Naive thymus-derived CD8-positive, alpha-beta T cell (primary cell): ENCODE measurements at regions not wholly inside any gene's neighbourhood (a gene's known extent, or its start where the extent isn't known, plus 50 kb on each side); places are given as distances from the start of the nearest gene placed in this dataset.

ENCODE experiments used
- ATAC-seq, 2 donors: fragments of 150-1000 bp; cut with Tn5 transposase in 1 of 2; sonication (Bioruptor Pico), chemical (Tn5 transposase) in 1 of 2; 1 replicate in 1 of 2; 2 replicates in 1 of 2; pipeline ENCODE4 v1.10.0; 2021; ENCODE audit warnings: mild to moderate bottlenecking in 2 of 2, moderate library complexity in 2 of 2
- POLR2A ChIA-PET: fragments of 350-600 bp; sonication (Branson Sonifier 250); formaldehyde crosslinking; loops from one replicate; lab custom pipeline; 2021; ENCODE audit warnings: antibody characterized with exemption; lab: Charles Lee
- DNase-seq, 10 donors: peaks; one replicate each; pipeline versions ENCODE4 v3.0.0 to v3.0.0-alpha.2; 2020 to 2022
- H3K27ac Mint-ChIP-seq, 10 donors: one replicate each; pipeline ENCODE4 v1.8.0; 2020 to 2022; ENCODE audit warnings: mild to moderate bottlenecking in 10 of 10, mixed read lengths in 10 of 10, moderate library complexity in 4 of 10, inconsistent platforms in 1 of 10
- H3K27me3 Mint-ChIP-seq, 5 donors: one replicate each; pipeline ENCODE4 v1.8.0; 2021 to 2022; ENCODE audit warnings: mixed read lengths in 5 of 5
- H3K36me3 Mint-ChIP-seq, 3 donors: one replicate each; pipeline ENCODE4 v1.8.0; 2020 to 2022; ENCODE audit warnings: mixed read lengths in 3 of 3, mild to moderate bottlenecking in 2 of 3, inconsistent platforms in 1 of 3
- H3K4me1 Mint-ChIP-seq, 4 donors: one replicate each; pipeline ENCODE4 v1.8.0; 2021 to 2022; ENCODE audit warnings: mixed read lengths in 4 of 4
- H3K4me3 Mint-ChIP-seq, 10 donors: one replicate each; pipeline ENCODE4 v1.8.0; 2020 to 2022; ENCODE audit warnings: mild to moderate bottlenecking in 10 of 10, mixed read lengths in 10 of 10, moderate library complexity in 6 of 10, inconsistent platforms in 1 of 10
- H3K9me3 Mint-ChIP-seq, 9 donors: one replicate each; pipeline ENCODE4 v1.8.0; 2020 to 2022; ENCODE audit warnings: mixed read lengths in 9 of 9, mild to moderate bottlenecking in 3 of 9, inconsistent platforms in 1 of 9, moderate library complexity in 1 of 9

DNA sequence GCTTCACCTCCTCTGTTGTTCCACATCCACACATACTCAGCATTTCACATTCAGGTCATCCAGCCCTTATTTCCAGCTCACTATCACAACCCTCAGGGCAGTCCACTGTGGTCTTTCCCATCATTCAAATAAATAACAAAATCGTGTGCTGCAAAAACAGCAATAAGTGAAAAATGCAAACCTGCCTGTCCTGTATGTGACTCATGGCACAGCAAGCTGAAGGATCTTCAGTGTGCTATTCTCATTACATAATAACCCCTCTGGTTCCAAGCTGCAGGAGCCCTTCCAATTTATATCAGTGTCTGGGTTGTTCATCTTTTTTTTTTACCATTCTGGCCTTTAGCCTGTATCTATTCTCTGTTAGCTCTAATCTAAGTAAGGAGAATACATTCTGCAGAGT is 185.3 kb upstream of the UBE2E2 start:
- DNase-seq (no peak), ATAC-seq (no peak)
- Mint-ChIP-seq H3K36me3 (peaks cover 0 to 9% (median 0%) of the 10 kb centered on the region in 3 donors), H3K27me3 (peaks cover 0 to 4% (median 0%) of the 10 kb centered on the region in 5 donors), H3K4me1 (no peaks in the 10 kb centered on the region), H3K4me3 (no peak overlapping the region), H3K27ac (peak overlapping the region in 1 of 10 donors; percentile 42), H3K9me3 (peaks cover 0 to 19% (median 3%) of the 10 kb centered on the region in 9 donors)
- POLR2A ChIA-PET, result no interaction called here

DNA sequence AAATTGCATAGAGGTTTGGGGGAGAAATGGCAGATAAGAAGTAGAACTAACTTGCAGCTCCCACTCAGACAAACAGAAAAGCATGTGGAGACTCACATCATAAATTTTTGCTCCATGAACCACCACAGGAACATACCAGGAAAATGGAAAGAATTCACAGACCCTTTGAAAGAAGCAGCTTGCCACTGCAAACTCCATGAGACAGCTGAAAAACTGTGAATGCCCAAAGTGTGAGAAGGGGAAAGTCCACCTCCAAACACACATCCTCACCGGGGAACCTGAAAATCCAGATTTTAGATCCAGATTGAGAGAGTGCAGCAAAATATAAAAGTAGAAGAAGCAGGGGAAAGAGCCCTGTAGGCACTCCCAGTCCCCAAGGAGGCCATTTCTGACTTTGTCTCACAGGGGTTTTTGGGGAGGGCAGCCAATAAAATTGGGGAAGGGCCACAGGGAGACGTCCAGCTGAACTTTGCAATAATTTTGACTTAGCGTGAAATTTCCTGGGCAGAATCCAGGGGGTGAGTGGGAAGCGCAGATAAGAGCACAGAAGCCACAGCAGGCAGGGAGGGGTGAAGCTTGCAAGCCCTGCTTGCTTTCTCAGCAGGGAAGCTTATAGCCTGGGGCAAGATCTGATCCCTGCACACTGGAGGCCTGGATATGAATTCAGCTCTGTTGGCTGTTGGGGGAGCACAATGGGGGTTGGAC is 183.4 kb upstream of the UBE2E2 start:
- peaks cover 0 to 34% (median 12%) of the 10 kb centered on the region in 9 donors for H3K9me3 Mint-ChIP-seq
- H3K4me3 Mint-ChIP-seq, result no peak overlapping the region
- POLR2A ChIA-PET, result no interaction called here
- no peak for DNase-seq
- H3K36me3 Mint-ChIP-seq, result peaks cover 0 to 18% (median 0%) of the 10 kb centered on the region in 3 donors
- peaks cover 0 to 4% (median 0%) of the 10 kb centered on the region in 5 donors for H3K27me3 Mint-ChIP-seq
- no peak for ATAC-seq
- no peaks in the 10 kb centered on the region for H3K4me1 Mint-ChIP-seq
- H3K27ac Mint-ChIP-seq, result no peak overlapping the region

DNA sequence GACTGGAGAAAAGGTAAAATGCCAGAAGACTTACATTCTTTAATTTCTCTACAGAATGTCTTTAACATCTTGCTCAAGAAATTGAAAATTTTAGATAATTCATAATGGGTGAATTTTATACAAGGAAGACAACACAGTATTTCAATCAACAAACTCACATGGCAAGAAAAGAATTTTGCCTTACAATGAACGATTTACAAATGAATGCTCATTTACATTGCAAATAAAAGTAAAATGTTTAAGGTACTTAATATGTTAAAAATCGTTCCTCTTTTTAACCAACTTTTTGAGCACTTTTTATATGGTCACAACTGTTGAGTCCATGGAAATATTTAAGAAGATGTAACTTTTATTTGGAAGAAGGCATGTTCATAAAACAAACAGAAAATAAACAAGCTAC is 174.8 kb upstream of the UBE2E2 start:
- Mint-ChIP-seq H3K27ac (no peak overlapping the region), H3K4me1 (no peaks in the 10 kb centered on the region), H3K36me3 (peaks cover 0 to 11% (median 2%) of the 10 kb centered on the region in 3 donors), H3K27me3 (peaks cover 0 to 2% (median 0%) of the 10 kb centered on the region in 5 donors), H3K4me3 (no peak overlapping the region), H3K9me3 (peaks cover 8 to 44% (median 20%) of the 10 kb centered on the region in 9 donors)
- ATAC-seq, result no peak
- no peak for DNase-seq
- POLR2A ChIA-PET, result no interaction called here

DNA sequence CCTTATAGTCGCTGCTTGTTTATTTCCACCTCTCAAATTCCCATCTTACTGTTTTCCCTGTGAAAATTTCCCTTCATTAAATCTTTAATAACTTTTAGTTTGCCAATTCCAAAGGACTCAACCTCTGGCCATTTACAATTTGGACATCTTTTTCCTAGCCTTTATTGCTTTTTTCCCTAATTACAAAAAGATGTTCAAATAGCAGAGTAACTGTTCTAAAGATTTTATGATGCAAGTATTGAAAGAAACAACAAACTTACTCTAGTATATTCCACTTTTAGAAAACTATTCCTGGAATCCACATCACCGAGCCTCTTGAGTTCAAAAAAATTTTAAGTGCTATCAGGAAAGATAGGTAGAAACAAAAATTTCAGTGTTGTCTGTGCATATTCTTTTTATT is 174.1 kb upstream of the UBE2E2 start:
- Mint-ChIP-seq H3K4me1 (no peaks in the 10 kb centered on the region), H3K27me3 (no peaks in the 10 kb centered on the region), H3K4me3 (no peak overlapping the region), H3K9me3 (peaks cover 6 to 41% (median 19%) of the 10 kb centered on the region in 9 donors), H3K27ac (no peak overlapping the region), H3K36me3 (peaks cover 0 to 9% (median 2%) of the 10 kb centered on the region in 3 donors)
- ATAC-seq (no peak), DNase-seq (no peak)
- POLR2A ChIA-PET, result no interaction called here

DNA sequence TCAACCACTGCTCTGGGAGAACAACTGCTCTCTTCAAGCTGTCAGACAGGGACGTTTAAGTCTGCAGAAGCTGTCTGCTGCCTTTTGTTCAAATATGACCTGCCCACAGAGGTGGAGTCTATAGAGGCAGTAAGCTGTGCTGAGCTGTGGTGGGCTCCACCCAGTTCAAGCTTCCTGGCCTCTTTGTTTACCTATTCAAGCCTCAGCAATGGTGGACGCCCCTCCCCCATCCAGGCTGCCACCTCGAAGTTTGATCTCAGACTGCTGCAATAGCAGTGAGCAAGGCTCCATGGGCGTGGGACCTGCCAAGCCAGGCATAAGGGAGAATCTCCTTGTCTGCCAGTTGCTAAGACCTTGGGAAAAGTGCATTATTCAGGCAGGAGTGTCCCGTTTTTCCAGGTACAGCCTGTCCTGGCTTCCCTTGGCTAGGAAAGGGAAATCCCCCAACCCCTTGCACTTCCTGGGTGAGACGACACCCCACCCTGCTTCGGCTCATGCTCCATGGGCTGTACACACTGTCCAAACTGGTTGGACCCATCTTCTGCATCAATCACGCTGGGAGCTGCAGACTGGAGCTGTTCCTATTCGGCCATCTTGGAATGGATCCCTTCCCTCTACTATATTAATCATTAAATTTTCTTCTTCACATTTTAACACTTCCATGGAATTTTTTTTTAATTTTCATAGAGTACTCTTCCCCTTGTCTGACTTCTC is 167.0 kb upstream of the UBE2E2 start:
- H3K4me1 Mint-ChIP-seq, result peaks cover 10 to 34% (median 21%) of the 10 kb centered on the region in 4 donors
- POLR2A ChIA-PET, result no interaction called here
- H3K9me3 Mint-ChIP-seq, result peaks cover 3 to 36% (median 19%) of the 10 kb centered on the region in 9 donors
- peak in 9 of 10 donors; percentile 3 to 80 (median 39) for DNase-seq
- peak; percentile 62 to 66 for ATAC-seq
- peak overlapping the region in 4 of 10 donors; percentile 4 to 68 (median 49) for H3K27ac Mint-ChIP-seq
- peak overlapping the region in 6 of 10 donors; percentile 7 to 69 (median 42) for H3K4me3 Mint-ChIP-seq
- H3K27me3 Mint-ChIP-seq, result no peaks in the 10 kb centered on the region
- peaks cover 0 to 9% (median 2%) of the 10 kb centered on the region in 3 donors for H3K36me3 Mint-ChIP-seq

DNA sequence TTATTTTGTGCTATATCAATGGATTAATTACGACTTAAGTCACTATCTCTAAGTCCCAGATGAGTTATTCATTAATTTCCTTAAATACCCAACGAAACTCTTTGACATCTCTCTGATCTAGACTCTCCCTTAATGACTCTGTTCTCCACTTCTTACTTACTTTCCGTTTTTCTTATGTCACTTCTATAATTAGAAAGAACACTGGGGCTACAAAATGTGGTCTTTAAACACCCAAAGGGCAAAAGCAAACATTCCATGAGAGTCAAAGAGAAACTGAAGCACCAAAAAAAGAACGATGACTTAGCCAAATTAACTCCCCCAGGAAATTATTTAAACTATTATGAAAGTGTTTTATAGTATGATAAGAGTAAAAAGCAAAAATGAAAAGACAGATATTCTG is 166.4 kb upstream of the UBE2E2 start:
- ATAC-seq (no peak), DNase-seq (no peak)
- peaks cover 0 to 9% (median 0%) of the 10 kb centered on the region in 3 donors for H3K36me3 Mint-ChIP-seq
- H3K4me1 Mint-ChIP-seq, result peaks cover 10 to 34% (median 21%) of the 10 kb centered on the region in 4 donors
- H3K4me3 Mint-ChIP-seq, result peak overlapping the region in 1 of 10 donors; percentile 9
- peaks cover 3 to 30% (median 16%) of the 10 kb centered on the region in 9 donors for H3K9me3 Mint-ChIP-seq
- POLR2A ChIA-PET, result no interaction called here
- no peak overlapping the region for H3K27ac Mint-ChIP-seq
- no peaks in the 10 kb centered on the region for H3K27me3 Mint-ChIP-seq

DNA sequence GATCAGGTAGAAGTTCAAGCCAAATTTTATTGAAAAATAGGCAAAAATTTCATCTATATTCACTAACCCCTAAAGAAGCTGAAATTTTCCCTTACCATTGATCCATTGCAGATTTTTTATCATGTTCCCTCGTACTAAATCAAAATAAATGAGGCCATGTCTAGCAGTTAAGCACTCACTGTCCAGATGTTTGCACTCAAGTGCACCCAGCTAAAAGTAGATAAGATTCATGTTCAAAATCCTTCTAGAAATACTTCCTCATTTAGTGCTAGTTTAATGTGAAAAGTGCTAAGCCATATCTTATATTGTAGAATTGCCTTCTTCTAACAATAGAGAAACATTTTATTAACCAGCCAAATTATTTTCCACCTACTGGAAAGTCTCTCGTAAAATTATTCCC is 164.7 kb upstream of the UBE2E2 start:
- no peak overlapping the region for H3K4me3 Mint-ChIP-seq
- POLR2A ChIA-PET, result no interaction called here
- H3K4me1 Mint-ChIP-seq, result peaks cover 10 to 34% (median 21%) of the 10 kb centered on the region in 4 donors
- no peak for ATAC-seq
- H3K9me3 Mint-ChIP-seq, result peaks cover 0 to 18% (median 7%) of the 10 kb centered on the region in 9 donors
- peaks cover 0 to 2% (median 0%) of the 10 kb centered on the region in 3 donors for H3K36me3 Mint-ChIP-seq
- no peaks in the 10 kb centered on the region for H3K27me3 Mint-ChIP-seq
- no peak for DNase-seq
- H3K27ac Mint-ChIP-seq, result no peak overlapping the region

DNA sequence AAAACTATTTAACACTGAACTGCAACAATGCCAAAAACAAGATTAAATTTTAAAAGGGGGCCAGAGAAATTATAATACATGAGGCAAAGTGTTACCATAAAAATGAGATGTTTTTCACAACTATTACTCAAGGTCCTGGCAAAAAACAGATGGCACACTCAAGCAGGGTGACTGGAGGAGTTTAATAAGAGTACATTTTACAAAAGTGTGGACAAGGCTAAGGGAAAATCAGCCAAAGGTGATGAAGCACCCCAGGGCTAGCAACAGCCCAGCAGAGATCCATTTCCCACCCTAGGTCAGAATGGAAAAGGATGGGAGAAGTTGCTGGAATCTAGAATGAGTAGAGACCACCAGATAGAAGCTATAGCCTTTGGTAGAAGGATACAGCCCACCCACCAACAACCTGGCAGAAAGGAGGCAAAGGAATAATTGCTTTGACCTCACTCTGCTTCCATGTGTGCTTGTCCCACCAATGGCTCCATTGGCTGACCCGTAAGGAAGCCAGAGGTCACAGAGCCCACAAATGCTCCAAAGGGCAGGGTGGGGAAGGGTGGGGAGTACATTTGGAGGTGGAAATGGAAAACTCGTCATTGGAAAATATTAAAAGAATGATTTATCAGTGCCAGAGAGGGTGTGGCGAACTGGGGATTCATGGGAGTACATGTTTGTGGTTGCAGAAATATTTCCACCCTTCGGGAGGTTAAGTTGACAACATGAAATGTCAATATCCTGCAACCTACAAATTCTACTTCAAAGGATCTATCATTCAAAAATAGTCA is 161.0 kb upstream of the UBE2E2 start:
- Mint-ChIP-seq H3K27me3 (peaks cover 0 to 2% (median 0%) of the 10 kb centered on the region in 5 donors), H3K9me3 (peaks cover 2 to 24% (median 16%) of the 10 kb centered on the region in 9 donors), H3K4me1 (peaks cover 0 to 7% (median 0%) of the 10 kb centered on the region in 4 donors), H3K36me3 (peaks cover 0 to 18% (median 5%) of the 10 kb centered on the region in 3 donors), H3K27ac (no peak overlapping the region), H3K4me3 (no peak overlapping the region)
- DNase-seq (no peak), ATAC-seq (no peak)
- POLR2A ChIA-PET, result no interaction called here

DNA sequence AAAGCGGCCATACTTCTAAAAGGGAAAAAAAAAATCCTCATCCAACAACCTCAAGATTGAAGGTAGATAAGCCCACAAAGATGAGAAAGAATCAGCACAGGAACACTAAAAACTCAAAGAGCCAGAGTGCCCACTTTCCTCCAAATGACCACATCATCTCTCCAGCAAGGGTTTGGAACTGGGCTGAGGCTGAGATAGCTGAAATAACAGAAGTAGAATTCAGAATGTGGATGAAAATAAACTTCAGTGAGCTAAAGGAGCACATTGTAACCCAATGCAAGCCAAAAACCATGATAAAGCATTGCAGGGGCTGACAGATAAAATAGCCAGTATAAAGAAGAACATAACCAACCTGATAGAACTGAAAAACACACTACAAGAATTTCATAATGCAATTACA is 158.7 kb upstream of the UBE2E2 start:
- H3K4me1 Mint-ChIP-seq, result no peaks in the 10 kb centered on the region
- DNase-seq, result no peak
- H3K4me3 Mint-ChIP-seq, result no peak overlapping the region
- no peak for ATAC-seq
- POLR2A ChIA-PET, result no interaction called here
- H3K36me3 Mint-ChIP-seq, result peaks cover 0 to 22% (median 9%) of the 10 kb centered on the region in 3 donors
- no peak overlapping the region for H3K27ac Mint-ChIP-seq
- peaks cover 0 to 2% (median 0%) of the 10 kb centered on the region in 5 donors for H3K27me3 Mint-ChIP-seq
- peaks cover 2 to 35% (median 21%) of the 10 kb centered on the region in 9 donors for H3K9me3 Mint-ChIP-seq

DNA sequence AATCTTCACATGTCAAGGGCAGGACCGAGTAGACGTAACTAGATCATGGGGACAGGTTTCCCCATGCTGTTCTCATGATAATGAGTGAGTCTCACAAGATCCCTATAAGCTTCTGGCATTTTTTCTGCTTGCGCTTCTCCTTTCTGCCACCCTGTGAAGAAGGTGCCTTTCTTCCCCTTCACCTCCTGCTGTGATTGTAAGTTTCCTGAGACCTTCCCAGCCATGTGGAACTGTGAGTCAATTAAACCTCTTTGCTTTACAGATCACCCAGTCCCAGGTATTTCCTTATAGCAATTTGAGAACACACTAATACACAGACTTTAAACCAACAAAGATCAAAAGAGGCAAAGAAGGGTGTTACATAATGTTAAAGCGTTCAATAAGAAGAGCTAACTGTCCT is 156.6 kb upstream of the UBE2E2 start:
- H3K27ac Mint-ChIP-seq, result no peak overlapping the region
- POLR2A ChIA-PET, result interaction anchor here (0.5 kb wide), 1 partner anchor 24 kb away, joined by 4 read pairs; no protein-coding TSS in a partner anchor
- no peak for DNase-seq
- peaks cover 4 to 35% (median 21%) of the 10 kb centered on the region in 9 donors for H3K9me3 Mint-ChIP-seq
- H3K36me3 Mint-ChIP-seq, result peaks cover 0 to 22% (median 9%) of the 10 kb centered on the region in 3 donors
- H3K27me3 Mint-ChIP-seq, result peaks cover 0 to 2% (median 0%) of the 10 kb centered on the region in 5 donors
- H3K4me1 Mint-ChIP-seq, result no peaks in the 10 kb centered on the region
- no peak overlapping the region for H3K4me3 Mint-ChIP-seq
- ATAC-seq, result no peak

DNA sequence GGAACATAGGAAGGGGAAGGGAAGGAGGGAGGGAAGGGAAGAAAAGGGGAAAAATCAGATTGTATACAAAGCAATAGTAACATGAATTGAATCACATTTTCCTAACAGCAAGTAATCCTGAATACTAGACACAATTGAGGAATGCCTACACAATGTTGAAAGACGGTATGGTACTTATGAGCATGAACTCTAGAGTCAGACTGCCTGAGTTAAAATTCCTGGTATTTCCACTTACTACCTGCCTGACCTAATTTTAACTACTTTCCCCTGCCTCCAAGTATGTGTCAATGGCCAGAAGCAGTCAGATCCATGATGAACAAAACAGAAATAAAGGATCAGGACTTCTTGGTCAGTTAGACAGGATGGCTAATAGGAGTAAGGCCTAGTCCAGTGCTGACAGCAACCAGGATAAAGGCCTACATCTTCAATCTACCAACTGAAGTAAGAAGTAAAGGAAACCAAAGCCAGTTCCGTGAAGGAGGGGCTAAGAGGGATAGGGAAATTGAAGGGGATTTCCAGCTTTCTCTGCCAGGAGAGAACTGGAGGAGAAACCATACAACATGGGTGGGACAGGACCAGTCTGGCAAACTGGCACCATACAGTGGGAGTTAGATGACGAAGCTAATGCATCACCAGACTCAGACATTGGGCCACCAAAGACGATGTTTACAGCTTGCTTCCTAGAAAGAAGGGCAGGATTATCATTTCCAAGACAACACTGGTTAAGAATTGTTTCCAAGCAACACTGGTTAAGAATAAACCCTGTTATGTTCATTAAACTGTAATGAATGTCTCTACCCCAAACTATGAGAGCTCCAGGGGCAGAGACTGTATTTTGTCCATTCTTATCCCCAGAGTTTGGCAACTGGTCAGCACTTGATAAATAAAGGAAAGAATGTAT is 151.6 kb upstream of the UBE2E2 start:
- DNase-seq (no peak), ATAC-seq (no peak)
- Mint-ChIP-seq H3K4me1 (peaks cover 8 to 15% (median 11%) of the 10 kb centered on the region in 4 donors), H3K27me3 (no peaks in the 10 kb centered on the region), H3K36me3 (peaks cover 0 to 10% (median 5%) of the 10 kb centered on the region in 3 donors), H3K27ac (peak overlapping the region in 2 of 10 donors; percentile 23 to 24), H3K4me3 (no peak overlapping the region), H3K9me3 (peaks cover 2 to 18% (median 12%) of the 10 kb centered on the region in 9 donors)
- POLR2A ChIA-PET, result no interaction called here
